Nucleus accumbens (tissue), 56 donors: ENCODE measurements at regions not wholly inside any gene's neighbourhood (a gene's known extent, or its start where the extent isn't known, plus 50 kb on each side); places are given as distances from the start of the nearest gene placed in this dataset.
"Not testable (repeated sequence)": the region's sequence is repeated elsewhere in the genome, so short reads cannot be mapped to it uniquely, and the experiment has no call there.

Experiments
- DNase-seq, 56 donors: peaks; one replicate each; lab custom pipeline; 2025; lab: John Stamatoyannopoulos, UW

DNA sequence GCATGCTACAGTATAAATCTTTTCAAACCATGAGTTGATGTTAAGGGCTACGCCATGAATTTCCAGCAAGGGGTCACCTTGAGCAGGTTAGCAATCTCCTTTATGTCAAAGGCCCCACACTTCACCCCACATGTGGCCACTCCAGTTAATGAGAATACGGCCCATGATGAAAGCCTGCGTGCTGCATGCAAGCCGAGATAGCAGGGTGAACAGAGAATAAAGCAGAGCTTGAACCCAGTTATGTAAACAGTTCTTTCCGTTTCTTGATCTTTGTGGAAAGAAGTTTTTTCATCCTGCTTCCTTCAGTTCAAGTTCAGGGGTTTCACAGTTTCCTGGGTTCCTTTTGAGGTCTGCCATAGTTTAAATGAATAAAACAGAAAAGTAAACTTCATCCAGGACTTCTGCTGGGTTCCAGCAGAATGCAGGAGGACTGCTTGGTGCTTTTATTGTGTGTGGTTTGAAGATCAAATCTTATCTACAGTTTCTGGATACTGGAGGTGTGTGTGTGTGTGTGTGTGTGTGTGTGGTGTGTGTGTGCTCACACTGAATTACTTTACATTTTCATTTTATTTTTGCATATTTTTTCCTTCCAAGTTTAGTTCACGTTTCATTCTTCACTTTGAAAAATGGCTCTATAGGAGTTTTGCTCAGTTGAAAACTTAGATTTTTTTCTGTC lies 87.1 kb downstream of the HMHB1 start:
- DNase-seq = no peak

DNA sequence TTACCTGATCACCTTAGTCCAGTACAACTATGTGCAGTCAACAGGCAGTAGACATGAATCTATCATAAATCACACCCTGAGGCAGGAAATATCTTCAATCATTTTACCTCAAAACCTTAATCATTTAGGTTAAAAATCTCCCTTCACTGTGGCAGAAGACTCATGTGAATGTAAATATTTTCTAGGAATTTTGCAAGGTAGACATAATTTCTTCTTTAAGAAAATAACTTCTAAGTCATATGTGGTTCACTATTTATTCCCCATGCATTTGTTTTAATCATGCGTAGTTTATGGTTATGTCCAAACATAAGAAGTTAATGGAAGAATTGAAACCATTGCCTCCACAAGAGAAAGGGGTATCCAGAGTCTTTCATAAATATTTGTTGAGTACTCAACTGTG lies 97.0 kb downstream of the HMHB1 start:
- DNase-seq = no peak

DNA sequence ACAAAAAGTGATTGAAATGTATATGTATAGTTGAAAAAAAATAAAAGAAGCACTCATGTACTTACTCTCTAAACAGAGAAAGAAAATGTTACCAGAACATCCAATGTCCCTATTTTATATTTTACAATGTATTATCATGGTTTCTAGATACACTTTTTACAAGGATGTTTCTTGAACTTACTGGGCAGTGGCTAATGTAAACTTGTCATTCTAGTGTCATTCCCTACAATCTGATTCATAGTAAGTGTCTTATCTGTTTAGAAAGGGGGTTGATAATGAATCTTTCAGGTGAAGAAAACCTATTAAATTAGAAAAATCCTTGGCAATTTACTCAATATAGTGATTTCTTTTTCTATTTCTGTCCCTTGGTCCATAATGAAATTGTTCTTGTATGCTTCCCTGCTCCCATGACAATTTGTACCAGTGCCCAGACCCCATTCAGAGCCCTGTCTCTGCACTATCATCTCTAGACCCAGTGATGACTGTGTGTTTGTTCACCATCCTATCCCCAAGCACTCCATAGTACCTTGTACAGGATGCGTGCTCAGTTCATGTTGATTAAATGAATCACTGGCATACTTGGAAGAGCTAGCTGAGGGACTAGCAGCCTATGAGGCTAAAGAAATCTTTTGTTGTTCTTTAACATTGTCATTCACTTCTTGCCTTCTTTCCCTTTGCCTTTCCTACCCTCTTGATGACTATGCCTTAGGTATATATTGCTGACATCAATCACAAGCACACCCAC lies 101.2 kb downstream of the HMHB1 start:
- DNase-seq = peak in 1 of 56 donors; percentile 2

DNA sequence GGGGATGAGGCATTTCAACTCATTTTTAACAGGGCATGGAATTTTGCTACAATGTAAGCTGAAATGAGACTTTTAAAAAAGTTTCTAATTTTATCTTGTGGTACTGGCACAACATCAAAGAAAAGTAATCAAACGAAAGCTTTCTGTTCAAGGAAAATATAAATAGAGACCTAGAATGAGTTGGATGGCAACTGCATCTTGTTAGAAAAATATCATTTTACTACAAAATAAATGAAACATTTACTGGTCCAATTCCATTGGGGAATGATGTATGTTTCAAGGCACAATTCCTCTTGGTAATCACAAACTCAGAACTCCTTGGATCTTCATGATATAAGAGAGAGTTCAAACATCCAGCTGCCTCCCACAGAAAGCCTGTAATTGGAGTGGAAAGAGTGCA lies 102.8 kb downstream of the HMHB1 start:
- DNase-seq = no peak

DNA sequence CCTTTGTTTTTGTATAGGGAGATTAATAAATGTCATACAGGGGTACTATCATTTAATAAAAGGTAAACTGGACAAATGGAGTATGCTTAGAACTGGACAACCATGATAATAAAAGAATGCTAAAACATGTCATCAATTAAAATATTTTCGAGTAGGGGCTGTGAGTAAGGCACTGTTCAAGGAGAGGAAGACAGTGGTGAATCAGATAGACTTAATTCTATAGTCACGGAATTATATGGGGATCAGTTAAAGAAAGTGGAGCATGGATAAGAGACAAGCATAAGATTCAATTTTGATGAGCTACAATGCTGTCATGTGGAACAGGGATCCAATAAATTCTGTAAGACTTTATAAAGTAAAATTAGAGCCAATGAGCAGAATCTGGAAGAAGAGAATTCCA lies 104.5 kb downstream of the HMHB1 start:
- no peak for DNase-seq

DNA sequence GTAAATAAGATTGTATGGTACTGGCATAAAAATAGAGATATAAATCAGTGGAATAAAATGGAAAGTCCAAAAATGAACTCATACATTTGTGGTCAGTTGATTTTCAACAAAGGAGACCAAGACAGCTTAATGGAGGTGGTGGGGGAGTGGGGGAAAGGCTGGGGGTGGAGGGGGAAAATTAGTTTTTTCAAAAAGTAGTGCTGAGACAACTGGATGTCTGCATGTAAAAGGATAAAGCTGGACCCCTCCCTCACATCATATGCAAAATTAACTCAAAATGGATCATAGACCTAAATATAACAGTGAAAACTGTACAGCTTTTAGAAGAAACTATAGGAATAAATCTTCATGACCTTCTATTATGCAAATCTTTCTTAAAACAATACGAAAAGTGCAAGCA lies 107.0 kb downstream of the HMHB1 start:
- no peak for DNase-seq

DNA sequence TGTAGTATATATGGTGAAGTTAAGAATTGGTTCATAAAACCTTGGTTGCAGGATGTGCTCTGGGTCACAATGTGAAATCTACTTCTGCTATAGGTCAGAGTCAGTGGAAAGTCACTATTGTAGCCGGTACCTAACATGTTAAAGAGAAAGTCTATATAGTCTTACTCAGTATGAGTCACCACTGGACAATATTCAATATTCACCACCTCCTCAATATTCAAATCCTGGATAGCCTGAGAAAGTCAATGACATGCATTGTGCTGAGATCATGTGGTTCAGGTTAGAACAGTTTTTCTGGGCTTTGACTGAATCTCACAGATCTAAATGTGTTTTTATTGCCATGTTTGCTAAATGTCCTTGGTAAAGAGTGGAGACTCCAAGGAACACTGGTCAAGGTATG lies 108.8 kb downstream of the HMHB1 start:
- DNase-seq = no peak

DNA sequence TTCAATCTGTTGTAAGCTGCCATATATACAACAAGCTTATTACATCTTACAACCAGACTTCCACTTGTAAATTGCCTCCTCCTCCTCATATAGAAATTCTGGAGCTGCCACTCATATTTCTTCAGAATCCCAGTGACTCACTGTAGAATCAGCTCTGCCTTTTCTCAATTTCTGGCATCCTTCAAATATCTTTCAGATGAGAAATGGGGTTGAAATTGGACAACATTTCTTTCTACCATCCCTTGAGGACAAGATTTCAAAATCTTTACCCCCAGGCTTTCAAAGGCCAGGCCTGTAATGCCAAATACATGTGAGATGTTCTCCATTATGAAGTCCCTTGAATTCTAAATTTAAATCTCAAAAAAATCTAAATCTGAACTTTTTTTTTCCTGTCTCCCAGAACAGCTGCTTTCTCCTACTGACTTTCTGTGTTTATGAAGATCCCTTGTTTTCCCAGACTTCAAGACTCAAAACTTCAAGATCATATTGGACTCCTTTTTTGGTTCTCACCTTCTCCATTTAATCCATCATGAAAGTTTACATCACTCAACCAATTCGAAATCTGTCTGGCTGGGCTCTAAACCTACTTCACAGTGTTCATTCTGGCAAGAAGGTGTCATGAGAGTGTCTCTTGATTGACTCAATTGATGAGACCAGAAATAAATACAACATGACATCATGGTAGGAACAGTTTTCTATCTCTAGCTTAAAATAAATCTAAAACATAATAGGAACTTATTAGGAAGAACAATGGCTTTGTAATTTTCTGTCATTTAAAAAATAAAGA lies 109.8 kb downstream of the HMHB1 start:
- DNase-seq = no peak

DNA sequence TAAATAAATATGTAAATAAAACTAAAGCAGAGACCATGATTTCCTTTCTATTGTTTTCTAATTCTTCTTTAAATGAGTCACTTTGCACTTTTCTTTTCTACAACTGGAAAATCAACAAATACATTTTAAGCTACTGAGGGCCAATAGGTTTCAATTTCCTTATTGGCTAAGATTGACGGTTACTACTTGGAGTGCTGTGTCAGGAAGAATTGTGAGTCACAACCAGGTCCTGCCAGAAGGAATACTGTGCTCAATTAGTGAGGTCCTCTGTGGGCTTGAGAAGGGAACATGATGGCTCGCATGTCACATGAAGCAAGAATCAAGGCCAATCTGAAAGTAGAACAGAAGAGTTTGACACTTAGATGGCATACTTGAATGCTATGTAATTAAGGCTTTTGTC lies 110.8 kb downstream of the HMHB1 start:
- no peak for DNase-seq

DNA sequence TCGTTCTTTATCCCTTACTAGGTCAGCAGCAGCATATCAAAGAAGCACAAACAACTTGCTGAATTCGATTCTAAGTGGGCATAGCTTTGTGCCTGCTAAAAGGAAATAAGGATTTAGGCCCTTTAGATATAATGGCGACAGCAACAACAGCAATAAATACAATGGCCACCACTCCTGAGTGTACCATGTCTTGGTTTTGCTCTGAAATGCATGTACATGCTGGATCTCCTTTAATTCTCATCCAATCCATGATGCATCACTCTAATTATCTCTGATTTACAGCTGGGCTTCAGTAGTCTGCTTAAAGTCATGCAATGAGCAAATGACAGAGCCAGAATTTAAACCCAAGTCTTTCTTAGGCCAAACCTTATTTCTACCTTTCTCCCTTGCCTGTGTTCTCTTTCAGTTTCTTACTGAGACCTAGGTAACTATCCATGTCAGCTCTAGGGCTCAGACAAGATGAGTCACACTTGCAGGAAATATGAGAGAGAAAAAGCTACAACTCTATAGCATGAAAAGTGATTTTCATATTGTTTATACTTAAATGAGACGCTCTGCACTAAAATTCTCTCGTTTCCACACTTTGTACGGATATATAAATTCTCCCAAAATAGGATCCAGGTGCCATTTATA lies 111.8 kb downstream of the HMHB1 start:
- no peak for DNase-seq

DNA sequence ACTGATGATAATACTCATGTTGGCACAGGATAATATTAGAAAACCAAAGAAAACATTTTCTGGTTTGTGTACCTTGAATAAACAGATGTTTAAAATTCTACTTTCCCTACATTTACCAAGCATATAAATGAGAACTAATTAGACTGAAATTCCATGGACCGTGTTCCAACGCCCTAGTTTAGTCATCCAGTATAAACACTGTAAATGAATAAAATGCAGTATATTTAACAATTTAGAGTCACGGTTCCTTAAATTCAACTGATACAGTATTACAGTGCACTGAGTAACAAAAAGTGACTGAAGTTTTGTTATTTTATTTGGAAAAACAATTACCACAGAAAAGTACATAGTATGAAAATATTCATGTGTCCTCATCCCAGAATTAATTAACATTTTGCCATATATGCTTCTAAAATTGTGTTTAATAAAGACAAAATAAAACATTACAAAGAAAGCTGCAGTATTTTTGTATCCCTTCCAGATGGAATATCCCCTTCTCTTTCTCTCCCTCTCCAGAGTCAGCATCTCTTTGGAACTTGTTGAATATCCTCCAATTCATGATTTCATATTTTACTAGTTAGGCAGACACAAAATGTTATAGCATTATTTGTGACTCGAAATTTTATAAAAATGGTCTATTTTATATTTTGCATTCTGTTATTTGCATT lies 112.5 kb downstream of the HMHB1 start:
- no peak for DNase-seq

DNA sequence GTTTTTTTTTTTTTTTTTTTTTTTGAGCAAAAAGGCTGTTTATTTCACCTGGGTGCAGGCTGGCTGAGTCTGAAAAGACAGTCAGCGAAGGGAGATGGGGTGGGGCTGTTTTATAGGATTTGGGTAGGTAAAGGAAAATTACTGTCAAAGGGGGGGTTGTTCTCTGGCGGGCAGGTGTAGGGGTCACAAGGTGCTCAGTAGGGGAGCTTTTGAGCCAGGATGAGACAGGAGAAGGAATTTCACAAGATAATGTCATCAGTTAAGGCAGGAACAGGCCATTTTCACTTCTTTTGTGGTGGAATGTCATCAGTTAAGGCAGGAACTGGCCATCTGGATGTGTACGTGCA lies 113.0 kb downstream of the HMHB1 start:
- DNase-seq = not testable (repeated sequence)

DNA sequence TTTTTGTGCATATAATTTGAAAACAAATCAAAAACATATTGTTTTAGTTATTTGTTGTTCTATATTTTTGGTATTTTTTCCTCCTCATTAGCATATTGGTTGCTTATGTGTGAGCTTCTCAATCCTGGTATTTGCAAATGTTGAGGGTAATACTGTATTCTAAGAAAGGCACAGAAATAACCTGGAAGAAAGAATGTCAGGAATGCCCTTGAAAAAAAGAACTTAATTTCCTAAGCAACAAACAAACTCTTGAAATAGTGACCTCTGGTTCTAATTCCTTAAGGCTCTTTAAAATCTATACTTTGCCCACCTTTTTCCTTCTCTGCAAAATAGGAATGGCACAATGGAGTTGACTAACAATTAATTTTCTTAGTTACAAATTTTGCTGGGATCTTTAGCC lies 117.5 kb downstream of the HMHB1 start:
- no peak for DNase-seq

DNA sequence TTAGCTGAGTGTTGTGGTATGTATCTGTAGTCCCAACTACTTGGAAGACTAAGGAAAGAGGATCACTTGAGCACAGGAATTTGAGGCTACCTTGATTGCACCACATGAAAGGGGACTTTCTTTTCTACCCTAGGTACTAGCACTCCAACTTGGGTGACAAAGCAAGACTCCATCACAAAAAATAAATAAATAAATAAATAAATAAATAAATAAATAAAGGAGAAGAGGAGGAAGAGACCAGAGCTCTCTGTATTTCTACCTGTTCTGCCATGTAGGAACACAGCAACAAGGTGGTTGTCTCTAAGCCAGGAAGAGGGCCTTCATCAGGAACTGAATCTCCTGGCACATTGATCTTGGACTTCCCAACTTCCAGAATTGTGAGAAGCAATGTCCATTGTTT lies 118.6 kb downstream of the HMHB1 start:
- DNase-seq = no peak

DNA sequence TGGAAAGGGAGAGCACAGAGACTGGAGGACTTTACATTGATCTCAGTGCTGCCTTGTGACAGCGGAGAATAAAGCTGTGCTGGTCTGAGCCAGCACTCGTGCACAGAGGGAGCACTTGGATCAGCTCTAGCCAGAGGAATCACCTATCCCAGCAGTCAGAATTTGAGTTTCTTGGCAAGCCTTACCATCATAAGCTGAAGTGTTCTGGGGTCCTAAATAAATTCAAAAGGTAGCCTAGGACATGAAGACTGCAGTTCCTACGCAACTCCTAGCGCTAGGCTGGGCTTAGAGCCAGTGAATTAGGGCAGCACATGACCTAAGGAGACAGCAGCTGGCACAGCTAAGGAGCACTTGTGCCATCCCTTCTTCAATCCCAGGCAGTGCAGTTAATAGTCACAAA lies 119.5 kb downstream of the HMHB1 start:
- peak in 25 of 56 donors; percentile 1 to 59 (median 18) for DNase-seq

DNA sequence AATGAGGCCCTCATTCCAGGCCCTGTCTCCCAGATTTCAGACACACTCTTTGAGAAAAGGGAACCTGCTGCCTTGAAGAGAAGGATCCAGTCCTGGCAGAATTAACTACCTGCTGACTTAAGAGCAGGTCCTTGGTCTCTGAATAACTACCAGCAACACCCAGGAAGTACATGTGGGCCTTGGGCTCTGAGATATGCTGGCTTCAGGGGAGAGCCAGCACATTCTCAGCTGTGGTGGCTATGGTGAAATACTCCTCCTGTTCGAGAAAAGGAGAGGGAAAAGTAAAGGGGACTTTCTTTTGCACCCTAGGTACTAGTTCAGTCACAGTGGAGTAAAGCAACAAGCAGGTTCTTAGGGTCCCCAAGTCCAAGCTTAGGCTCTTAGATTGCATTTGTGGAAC lies 120.0 kb downstream of the HMHB1 start:
- no peak for DNase-seq

DNA sequence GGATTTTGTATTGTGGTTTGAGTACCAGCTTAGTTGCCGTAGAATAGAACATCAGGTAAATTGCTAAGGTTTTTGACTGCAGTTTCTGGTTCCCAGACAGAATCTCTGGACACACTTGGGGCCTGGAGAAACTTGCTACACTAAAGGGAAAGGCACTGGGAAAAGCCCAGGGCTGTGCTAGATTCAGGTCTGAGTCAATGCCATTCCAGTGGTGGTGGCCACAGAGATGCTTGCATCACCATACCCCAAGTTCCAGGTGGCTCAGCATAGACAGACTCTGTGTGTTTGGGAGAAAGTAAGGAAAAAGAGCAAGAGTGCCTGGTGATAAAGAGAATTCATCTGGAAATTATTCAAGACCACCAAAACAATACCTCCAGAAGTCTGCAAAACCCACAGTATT lies 120.6 kb downstream of the HMHB1 start:
- DNase-seq = no peak

DNA sequence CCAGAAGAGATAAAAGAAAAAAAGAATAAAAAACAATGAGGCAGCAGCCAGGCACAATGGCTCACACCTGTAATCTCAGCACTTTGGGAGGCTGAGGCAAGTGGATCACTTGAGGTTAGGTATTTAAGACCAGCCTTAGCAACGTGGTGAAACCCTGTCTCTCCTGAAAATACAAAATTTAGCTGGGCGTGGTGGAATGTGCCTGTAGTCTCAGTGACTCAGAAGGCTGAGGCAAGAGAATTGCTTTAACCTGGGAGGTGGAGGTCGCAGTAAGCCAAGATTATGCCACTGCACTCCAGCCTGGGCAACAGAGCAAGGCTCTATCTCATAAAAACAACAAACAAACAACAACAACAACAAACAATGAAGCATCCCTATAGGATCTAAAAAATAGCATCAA lies 121.5 kb downstream of the HMHB1 start:
- no peak for DNase-seq

DNA sequence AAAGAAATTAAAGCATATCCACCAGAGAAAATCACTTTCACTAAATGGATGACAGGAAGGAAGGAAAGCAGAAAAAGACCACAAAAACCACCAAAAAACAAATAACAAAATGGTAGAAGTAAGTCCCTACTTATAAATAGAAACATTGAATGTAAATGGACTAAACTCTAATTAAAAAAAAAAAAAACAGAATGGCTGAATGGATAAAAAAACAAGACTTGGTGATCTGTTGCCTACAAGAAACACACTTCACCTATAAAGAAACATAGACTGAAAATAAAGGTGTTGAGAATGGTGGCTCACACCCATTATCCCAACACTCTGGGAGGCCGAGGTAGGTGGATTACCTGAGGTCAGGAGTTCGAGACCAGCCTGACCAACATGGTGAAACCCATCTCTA lies 122.9 kb downstream of the HMHB1 start:
- no peak for DNase-seq

DNA sequence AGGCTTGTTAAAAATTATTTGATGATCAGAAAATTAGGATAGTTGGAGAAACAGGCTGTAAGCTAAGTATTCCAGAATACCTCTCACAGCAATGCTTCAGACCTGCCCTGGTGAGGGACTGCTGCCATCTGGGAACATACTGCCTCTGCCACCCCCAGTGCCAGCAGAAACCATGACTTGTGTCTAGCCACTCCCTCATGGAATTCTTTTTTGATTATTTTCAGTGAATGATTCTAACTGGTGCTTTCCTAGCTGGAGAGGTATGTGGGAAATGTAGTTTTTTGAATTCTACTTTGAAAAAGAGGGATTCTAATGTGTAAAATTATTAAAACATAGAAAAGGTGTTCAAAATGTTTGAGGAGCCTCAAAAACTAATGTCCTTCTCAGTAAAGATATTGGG lies 126.3 kb downstream of the HMHB1 start:
- DNase-seq = peak in 16 of 56 donors; percentile 1 to 46 (median 6)

DNA sequence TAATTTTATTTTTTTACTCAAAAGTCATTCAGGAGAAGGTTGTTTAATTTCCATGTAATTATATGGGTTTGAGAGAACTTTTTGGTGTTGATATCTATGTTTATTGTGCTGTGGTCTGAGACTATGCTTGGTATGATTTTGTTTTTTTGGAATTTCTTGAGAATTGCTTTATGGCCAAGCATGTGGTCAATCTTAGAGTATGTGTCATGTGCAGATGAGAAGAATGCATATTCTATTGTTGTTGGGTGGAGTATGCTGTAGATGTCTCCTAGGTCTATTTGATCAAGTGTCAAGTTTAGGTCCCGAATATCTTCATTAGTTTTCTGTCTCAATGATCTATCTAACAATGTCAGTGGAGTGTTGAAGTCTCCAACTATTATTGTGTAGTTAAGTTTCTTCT lies 134.9 kb downstream of the HMHB1 start:
- no peak for DNase-seq
